Sciatic nerve (tissue), 2 donors: ENCODE measurements at regions not wholly inside any gene's neighbourhood (a gene's known extent, or its start where the extent isn't known, plus 50 kb on each side); places are given as distances from the start of the nearest gene placed in this dataset.

Experiments used
- ATAC-seq: fragments of 200-7000 bp; cut with Tn5 transposase; one replicate; pipeline ENCODE4 v1.9.1; 2020; ENCODE audit warnings: mild to moderate bottlenecking, moderate library complexity
- DNase-seq: peaks from one replicate; pipeline ENCODE4 v3.0.0-alpha.2; 2020; ENCODE audit warnings: low spot score
- intact Hi-C: fragments of 100-400 bp; cut with DNase I; formaldehyde crosslinking; loops from one replicate; pipeline ENCODE4 v1.14.2; 2022
- donor health status: DM: no; HTN: no; CAD: no.
- donor health status: DM: no; HTN: no; CAD: no.

DNA sequence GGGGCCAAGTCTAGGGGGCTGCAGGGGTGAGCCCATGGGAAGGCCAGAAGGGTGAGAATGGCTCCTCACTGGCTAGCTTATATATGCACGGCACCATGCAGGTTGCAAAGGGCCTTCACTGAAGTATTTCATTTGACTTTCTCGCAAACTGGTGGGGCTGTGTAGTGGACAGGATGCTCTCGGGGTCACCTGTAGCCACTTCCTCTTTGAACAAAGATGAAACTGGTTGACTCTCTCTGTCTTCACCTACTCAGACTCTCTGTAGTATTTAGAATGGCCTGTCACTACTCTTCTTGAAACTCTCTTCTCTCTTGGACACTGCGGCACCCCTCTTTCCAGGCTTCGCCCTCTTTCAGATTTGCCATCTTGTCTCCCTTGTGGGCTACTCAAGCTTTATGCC, 560.5 kb downstream of the PKHD1 start:
- DNase-seq (no peak), ATAC-seq (no peak)
- intact Hi-C loops, result no loop called here

- ATAC-seq, result no peak
These were observed 558.9 kb downstream of the PKHD1 start for GRCh38 chr6:51528556-51528955.

DNA sequence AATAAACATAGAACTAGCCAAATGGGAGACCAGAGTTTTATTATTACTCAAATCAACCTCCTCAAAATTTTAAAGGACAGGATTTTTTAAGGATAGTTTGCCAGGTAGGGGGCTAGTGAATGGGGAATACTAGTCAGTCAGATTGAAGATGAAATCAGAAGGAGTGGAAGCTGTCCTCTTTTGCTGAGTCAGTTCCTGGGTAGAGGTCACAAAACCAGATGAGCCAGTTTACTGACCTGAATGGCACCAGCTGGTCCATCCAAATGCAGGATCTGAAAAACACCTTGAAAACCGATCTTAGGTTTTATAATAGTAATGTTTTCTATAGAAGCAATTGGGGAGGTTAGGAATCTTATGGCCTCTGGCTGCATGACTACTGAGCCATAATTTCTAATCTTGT, 558.2 kb downstream of the PKHD1 start:
- intact Hi-C loops, result no loop called here
- no peak for ATAC-seq
- no peak for DNase-seq

More at GRCh38 chr6:51528556-51528955, 558.9 kb downstream of the PKHD1 start:
- DNase-seq, result no peak
- intact Hi-C loops, result no loop called here

DNA sequence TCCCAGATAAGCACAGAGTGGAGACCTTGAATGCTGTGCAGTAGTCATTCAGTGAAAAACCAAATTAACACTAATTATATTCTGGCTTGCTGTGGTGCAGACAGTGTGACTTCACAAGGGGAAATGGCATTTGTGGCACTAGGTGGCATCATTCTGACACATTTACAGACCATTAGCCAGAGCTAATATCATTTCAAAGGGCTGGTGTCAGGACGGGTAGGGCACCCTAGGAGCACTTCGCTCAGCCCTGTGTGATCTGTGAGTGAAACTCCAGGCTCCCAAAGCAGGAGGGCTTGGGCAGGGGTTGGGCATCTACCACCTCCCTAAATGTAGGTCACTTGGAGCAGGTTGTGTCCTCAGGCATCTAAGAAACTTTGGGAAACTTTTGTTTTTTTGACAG, 555.8 kb downstream of the PKHD1 start:
- intact Hi-C loops, result no loop called here
- DNase-seq (no peak), ATAC-seq (no peak)

DNA sequence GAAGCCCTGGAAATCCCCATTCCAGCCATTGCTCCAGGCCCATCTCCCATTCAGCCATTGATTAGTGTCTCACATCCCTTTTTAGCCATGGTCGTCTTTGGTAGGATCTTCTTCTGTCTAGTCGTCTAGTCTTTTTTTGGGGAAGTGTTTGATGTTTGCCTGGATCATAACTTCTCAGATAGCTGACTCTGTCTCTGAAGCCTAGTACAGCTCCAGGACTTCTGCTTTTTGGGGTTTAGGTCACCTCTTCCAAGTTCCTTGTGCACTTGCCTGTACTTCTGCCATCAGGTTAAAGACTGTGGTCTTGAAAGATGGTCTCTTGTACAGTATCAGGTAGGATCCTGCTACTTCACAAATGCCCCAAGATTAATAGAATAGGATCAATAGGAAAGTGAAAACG, 553.5 kb downstream of the PKHD1 start:
- intact Hi-C loops, result no loop called here

DNA sequence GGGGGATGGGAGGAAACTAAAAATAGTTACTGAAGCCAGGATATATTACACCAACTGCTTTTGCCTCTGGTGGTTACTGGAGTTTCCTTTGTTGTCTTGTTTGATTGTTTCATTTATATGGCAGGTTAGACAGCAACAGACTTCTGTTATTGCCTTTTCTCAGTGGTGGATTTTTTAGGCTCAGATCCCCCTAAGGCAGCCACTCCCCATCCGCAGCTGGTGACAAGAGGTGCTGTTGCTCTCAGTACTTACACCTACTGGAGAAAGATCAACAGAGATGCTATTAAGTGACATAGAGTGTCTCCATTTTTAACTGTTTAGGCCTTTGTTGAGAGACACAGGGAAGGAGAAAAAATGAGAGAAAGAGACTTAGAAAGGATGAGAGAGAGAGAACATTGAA, 552.1 kb downstream of the PKHD1 start:
- ATAC-seq (no peak), DNase-seq (no peak)
- intact Hi-C loops, result no loop called here

More for the DNA sequence above, 553.5 kb downstream of the PKHD1 start:
- no peak for DNase-seq
- no peak for ATAC-seq

GRCh38 chr6:51536728-51537127, 550.7 kb downstream of the PKHD1 start:
- DNase-seq, result no peak
- no peak for ATAC-seq
- intact Hi-C loops, result no loop called here

DNA sequence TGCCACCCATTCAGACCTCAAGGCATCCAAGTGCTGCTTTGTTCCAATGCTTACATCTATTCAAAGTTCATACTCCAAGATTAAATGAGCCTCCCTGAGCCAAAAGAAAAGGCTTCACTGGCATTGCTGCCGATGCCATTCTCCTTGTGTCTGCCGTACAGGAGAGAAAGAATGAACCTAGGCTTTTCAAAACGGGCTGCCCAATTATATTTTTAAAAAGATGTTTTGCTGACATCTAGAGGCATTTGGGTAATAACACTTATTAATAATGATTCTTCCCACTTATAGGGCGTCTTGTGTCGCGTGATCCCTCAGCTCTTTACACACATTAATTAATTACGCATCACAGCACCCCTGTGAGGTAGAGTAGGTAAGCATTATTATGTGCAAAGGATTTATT, 545.6 kb downstream of the PKHD1 start:
- ATAC-seq (peak; percentile 49), DNase-seq (no peak)
- intact Hi-C loops, result no loop called here

DNA sequence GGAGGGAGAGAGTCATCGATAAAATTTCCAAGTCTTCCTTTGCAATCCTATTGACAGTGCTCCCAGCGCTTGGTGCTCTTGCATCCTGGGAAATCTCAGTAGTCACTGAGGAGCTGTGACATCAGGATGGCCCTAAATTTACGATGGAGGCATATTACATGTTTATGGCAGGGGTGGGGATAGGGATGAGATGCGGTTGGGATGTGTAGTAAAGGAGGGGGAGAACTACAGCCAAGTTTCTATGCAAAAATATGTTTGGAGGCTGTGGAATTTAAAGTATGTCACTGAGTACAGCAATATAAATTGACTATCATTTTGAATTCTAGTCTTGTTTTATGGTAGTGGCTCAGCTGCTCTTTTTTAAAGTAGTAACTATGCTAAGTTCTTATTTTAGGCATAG, 544.9 kb downstream of the PKHD1 start:
- ATAC-seq (no peak), DNase-seq (no peak)
- intact Hi-C loops, result no loop called here

- DNase-seq (no peak), ATAC-seq (no peak)
- intact Hi-C loops, result no loop called here
These were observed 537.2 kb downstream of the PKHD1 start for GRCh38 chr6:51550243-51550642.

GRCh38 chr6:51552435-51552834, 535.0 kb downstream of the PKHD1 start:
- intact Hi-C loops, result no loop called here
- ATAC-seq (no peak), DNase-seq (no peak)

DNA sequence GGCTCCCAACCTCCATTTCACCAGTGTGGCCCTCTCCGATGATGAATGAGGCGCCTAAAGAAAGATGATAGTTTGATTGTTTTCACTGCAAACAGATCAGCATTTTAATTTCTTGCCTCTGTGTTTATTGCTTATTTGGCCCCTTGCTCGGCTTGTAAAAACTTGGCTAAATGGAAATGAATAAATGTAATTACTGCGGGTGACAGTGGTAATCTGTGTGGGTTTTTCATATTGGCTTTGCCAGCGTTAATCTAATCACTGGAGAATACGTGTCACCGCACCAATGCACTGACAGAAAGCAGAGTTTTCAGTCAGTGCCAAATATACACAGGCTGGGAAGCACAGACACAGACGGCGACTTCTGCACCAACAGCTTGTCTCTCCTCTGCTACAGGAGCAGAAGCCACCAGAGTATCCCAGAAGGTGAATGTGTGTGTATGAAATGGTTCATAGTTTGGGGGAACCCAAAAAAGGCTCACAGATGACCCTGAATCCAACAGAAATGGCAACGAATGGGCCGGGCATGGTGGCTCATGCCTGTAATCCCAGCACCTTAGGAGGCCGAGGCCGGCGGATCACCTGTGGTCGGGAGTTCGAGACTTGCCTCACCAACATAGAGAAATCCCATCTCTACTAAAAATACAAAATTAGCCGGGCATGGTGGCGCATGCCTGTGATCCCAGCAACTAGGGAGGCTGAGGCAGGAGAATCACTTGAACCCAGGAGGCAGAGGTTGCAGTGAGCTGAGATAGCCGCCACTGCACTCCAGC, 534.0 kb downstream of the PKHD1 start:
- no peak for ATAC-seq
- intact Hi-C loops, result no loop called here
- DNase-seq, result no peak

DNA sequence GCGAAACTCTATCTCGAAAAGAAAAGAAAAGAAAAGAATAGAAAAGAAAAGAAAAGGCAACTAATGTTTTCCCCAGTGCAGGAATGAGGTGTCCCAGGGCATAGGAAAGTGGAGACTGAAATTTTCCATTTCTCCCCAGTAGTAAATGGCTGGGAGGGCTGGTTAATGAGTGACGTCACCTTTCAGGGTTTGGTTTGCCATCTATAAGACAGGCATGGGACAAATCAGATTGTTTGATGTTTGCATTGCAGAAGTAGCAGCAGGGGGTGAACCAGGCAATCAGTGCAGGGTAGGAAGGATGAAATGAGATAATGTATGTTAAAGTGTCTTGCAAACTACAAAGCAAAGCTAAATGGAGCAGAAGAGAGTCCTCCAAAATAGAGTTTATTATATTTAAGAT, 533.4 kb downstream of the PKHD1 start:
- ATAC-seq (no peak), DNase-seq (no peak)
- intact Hi-C loops, result no loop called here

DNA sequence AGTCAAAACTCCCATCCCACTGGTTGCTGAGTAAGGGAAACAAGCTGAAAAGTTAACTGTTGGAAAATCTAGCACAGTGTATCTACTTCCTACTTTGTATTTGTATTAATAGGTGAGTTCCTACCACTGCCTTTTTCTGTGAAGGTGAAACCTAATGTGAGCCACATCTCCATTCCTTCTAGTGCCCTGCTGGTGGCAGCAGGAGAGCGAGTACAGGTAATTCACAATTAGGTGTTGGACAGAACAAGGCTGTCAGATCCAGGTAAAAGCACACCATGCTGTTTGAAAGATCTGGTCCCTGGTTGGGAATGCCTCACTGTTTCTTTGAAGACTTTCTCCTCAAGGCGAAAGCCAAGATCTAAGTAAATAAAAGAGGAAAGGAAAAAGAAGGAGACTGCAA, 528.4 kb downstream of the PKHD1 start:
- no peak for ATAC-seq
- intact Hi-C loops, result no loop called here
- no peak for DNase-seq

- DNase-seq (no peak), ATAC-seq (no peak)
- intact Hi-C loops, result no loop called here
These were observed 525.2 kb downstream of the PKHD1 start for GRCh38 chr6:51562198-51562597.
